Adrenal gland (tissue), 5 donors: ENCODE measurements at regions not wholly inside any gene's neighbourhood (a gene's known extent, or its start where the extent isn't known, plus 50 kb on each side); places are given as distances from the start of the nearest gene placed in this dataset.

Experiments
- POLR2A ChIP-seq, 2 donors: fragments of 450-650 bp; IDR thresholded peaks; one replicate each; pipeline ENCODE4 v1.6.1; 2017; ENCODE audit warnings: antibody characterized with exemption in 2 of 2, mild to moderate bottlenecking in 2 of 2, moderate library complexity in 1 of 2
- TF ChIP-seq, protein P1 (sequence below), 6 experiments: fragments of 450-650 bp in 4 of 6; fragments of 200-600 bp in 2 of 6; sonication (generic) in 1 of 6; IDR thresholded peaks; 1 replicate in 5 of 6; 2 replicates in 1 of 6; pipeline versions ENCODE4 v1.5.1 to v1.8.0; 2016 to 2021; ENCODE audit warnings: antibody characterized with exemption in 6 of 6, mild to moderate bottlenecking in 2 of 6, moderate library complexity in 1 of 6
- donor health status: DM: no; HTN: no; CAD: no.

DNA sequence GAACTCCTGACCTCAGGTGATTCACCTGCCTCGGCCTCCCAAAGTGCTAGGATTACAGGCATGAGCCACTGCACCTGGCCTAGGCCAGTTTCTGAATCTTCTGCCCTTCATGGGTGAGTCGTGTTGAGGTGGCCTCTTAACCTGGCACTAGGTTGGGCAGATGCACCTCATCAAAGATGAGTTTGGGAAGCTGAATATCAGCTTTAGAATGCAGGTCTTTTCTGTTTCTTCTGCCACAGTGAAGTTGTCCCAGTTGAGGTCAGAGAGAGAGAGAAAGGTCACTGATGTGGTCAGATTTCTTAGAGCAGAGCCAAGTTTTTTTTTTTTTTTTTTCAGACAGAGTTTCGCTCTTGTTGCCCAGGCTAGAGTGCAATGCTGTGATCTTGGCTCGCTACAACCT lies 111.3 kb upstream of the WSCD1 start:
- TF ChIP-seq, protein P1, sequence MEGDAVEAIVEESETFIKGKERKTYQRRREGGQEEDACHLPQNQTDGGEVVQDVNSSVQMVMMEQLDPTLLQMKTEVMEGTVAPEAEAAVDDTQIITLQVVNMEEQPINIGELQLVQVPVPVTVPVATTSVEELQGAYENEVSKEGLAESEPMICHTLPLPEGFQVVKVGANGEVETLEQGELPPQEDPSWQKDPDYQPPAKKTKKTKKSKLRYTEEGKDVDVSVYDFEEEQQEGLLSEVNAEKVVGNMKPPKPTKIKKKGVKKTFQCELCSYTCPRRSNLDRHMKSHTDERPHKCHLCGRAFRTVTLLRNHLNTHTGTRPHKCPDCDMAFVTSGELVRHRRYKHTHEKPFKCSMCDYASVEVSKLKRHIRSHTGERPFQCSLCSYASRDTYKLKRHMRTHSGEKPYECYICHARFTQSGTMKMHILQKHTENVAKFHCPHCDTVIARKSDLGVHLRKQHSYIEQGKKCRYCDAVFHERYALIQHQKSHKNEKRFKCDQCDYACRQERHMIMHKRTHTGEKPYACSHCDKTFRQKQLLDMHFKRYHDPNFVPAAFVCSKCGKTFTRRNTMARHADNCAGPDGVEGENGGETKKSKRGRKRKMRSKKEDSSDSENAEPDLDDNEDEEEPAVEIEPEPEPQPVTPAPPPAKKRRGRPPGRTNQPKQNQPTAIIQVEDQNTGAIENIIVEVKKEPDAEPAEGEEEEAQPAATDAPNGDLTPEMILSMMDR (IDR thresholded peaks at IDR 0.05) = no peak
- TF ChIP-seq POLR2A (IDR thresholded peaks at IDR 0.05) = no peak
